Choroid plexus epithelial cell (primary cell): ENCODE measurements at regions not wholly inside any gene's neighbourhood (a gene's known extent, or its start where the extent isn't known, plus 50 kb on each side); places are given as distances from the start of the nearest gene placed in this dataset.

Source experiments
- DNase-seq: peaks from one replicate; pipeline ENCODE4 v3.0.0-alpha.2; 2010; ENCODE audit warnings: low read depth
- H3K4me3 ChIP-seq: 2 replicates; pipeline ENCODE4 v1.5.1; 2011; ENCODE audit warnings: low read depth, mild to moderate bottlenecking, control low read depth, low read length, moderate library complexity
- CTCF ChIP-seq: conservative IDR thresholded peaks from 2 replicates; pipeline ENCODE4 v1.5.1; 2011; ENCODE audit warnings: low read depth, mild to moderate bottlenecking, control low read depth, inconsistent platforms, low read length, moderate library complexity

GRCh38 chr10:128377988-128378387, 251.8 kb upstream of the MKI67 start:
- TF ChIP-seq CTCF = no peak

GRCh38 chr10:128380946-128381345, 254.7 kb upstream of the MKI67 start:
- no peak for DNase-seq
- no peak overlapping the region for H3K4me3 ChIP-seq
- no peak for TF ChIP-seq CTCF

More at GRCh38 chr10:128377988-128378387, 251.8 kb upstream of the MKI67 start:
- no peak overlapping the region for H3K4me3 ChIP-seq
- DNase-seq = no peak

DNA sequence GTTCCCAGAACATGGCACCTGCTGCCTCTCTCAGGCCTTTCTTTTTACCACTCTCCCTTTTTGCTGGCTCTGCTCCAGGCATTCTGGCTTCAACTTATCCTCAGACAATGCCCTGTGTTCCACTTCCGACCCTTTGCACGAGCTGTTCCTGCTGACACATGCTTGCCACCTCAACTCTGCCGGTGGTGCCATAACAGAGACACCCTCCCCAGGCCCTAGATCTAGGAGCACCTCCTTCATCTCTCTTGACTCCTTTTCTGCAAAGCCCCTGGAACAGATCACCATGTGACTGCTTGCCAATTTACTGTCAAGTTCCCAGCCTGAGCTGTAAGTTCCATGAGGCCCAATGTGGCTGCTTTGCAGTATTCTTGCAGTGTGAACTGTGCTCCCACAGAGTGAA, 256.0 kb upstream of the MKI67 start:
- TF ChIP-seq CTCF = no peak

GRCh38 chr10:128384831-128385230, 258.6 kb upstream of the MKI67 start:
- no peak overlapping the region for H3K4me3 ChIP-seq
- no peak for TF ChIP-seq CTCF
- DNase-seq = no peak

More for the DNA sequence above, 256.0 kb upstream of the MKI67 start:
- no peak for DNase-seq
- no peak overlapping the region for H3K4me3 ChIP-seq

DNA sequence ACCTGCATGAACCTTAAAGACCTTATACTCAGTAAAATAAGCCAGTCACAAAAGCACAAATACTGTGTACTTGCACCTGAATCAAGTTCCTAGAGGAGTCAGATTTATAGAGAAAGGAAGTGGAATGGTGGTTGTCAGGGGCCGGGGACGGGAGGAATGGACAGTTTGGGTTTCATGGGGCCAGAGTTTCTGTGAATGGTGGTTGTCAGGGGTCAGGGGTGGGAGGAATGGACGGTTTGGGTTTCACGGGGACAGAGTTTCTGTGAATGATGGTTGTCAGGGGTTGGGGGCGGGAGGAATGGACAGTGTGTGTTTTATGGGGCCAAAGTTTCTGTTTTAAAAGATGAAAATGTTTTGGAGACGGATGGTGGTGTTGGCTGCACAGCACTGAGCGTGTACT, 260.0 kb upstream of the MKI67 start:
- no peak for DNase-seq
- TF ChIP-seq CTCF = no peak
- H3K4me3 ChIP-seq = no peak overlapping the region

GRCh38 chr10:128386816-128387604, 260.8 kb upstream of the MKI67 start:
- DNase-seq = no peak
- H3K4me3 ChIP-seq = no peak overlapping the region
- no peak for TF ChIP-seq CTCF

DNA sequence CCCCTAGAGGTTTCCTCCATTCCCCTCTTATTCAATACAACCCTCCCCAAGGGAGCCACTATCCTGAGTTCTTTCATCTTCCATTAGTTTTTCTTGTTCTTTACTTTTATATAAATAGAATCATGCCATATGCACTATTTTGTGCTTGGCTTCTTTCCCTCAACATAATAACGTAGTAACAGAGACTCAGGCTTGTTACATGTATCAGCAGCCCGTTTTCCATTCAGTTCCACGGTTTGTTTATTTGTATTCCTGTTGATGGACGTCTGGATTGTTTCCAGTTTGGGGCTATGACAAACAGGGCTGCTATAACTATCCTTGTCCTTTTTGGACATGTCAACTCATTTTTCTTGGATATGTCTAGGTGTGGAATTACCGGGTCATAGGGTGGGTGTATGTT, 264.4 kb upstream of the MKI67 start:
- no peak for DNase-seq
- no peak overlapping the region for H3K4me3 ChIP-seq
- TF ChIP-seq CTCF = no peak
